RWPE1 (cell line): ENCODE measurements at regions not wholly inside any gene's neighbourhood (a gene's known extent, or its start where the extent isn't known, plus 50 kb on each side); places are given as distances from the start of the nearest gene placed in this dataset.

ENCODE experiments used
- CTCF ChIA-PET: fragments of 350-600 bp; sonication (Branson Sonifier 250); formaldehyde crosslinking; extraction: SDS; loops from one replicate; lab custom pipeline; 2021; lab: Yijun Ruan, JAX
- POLR2A ChIA-PET: fragments of 400-600 bp; formaldehyde crosslinking; extraction: SDS; loops from one replicate; lab custom pipeline; 2020; ENCODE audit warnings: antibody characterized with exemption; ENCODE audit not compliant: low non-redundant PET; lab: Yijun Ruan, JAX
- DNase-seq: peaks from one replicate; pipeline ENCODE4 v3.0.0; 2012; ENCODE audit warnings: low spot score
- H3K27ac ChIP-seq: fragments of 450-650 bp; 2 replicates; pipeline ENCODE4 v1.5.1; 2017
- TF ChIP-seq, protein P1 (sequence below): fragments of 450-650 bp; conservative IDR thresholded peaks from 2 replicates; pipeline ENCODE4 v1.5.1; 2017; ENCODE audit warnings: low read depth, mild to moderate bottlenecking

DNA sequence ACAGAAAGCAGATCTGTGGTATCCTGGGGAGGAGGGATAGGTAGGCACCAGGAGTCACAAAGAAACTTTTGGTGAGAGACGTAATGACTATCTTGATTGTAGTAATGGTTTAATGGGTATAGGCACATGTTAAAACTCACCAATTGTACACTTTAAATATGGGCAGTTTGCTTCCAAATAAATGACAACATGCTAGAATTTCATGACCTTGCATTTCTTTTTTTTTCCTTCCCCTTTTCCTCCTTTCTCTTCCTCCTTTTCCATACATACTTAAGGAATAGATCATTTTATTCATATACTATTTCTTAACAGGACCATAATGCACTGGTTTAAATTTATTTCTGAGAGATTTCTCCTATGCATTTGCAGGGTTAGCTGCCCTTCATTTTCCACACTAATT lies 341.8 kb downstream of the TMEM182 start:
- TF ChIP-seq, protein P1, sequence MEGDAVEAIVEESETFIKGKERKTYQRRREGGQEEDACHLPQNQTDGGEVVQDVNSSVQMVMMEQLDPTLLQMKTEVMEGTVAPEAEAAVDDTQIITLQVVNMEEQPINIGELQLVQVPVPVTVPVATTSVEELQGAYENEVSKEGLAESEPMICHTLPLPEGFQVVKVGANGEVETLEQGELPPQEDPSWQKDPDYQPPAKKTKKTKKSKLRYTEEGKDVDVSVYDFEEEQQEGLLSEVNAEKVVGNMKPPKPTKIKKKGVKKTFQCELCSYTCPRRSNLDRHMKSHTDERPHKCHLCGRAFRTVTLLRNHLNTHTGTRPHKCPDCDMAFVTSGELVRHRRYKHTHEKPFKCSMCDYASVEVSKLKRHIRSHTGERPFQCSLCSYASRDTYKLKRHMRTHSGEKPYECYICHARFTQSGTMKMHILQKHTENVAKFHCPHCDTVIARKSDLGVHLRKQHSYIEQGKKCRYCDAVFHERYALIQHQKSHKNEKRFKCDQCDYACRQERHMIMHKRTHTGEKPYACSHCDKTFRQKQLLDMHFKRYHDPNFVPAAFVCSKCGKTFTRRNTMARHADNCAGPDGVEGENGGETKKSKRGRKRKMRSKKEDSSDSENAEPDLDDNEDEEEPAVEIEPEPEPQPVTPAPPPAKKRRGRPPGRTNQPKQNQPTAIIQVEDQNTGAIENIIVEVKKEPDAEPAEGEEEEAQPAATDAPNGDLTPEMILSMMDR: no peak
- no peak overlapping the region for H3K27ac ChIP-seq
- POLR2A ChIA-PET: no interaction called here
- CTCF ChIA-PET: no interaction called here
- no peak for DNase-seq

DNA sequence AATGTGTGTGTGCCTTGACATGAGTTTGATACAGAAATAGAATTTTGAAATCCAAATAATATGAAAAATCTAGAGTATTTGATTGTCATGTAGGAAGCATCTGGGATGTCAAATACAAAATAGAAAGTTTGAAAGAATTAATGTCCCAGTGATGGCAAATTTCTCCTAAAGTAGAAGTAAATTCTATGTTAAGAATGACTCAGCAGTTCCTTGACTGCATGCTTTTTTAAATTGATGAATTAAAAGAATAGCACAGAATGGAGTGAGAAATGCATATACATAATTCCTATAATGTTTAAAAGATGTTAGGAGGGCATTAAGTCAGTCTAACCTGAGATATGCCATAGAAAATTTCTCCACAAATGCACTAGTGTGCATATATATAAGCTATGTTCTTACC lies 357.5 kb downstream of the TMEM182 start:
- no peak overlapping the region for H3K27ac ChIP-seq
- TF ChIP-seq, protein P1: no peak
- CTCF ChIA-PET: no interaction called here
- no peak for DNase-seq
- POLR2A ChIA-PET: no interaction called here

DNA sequence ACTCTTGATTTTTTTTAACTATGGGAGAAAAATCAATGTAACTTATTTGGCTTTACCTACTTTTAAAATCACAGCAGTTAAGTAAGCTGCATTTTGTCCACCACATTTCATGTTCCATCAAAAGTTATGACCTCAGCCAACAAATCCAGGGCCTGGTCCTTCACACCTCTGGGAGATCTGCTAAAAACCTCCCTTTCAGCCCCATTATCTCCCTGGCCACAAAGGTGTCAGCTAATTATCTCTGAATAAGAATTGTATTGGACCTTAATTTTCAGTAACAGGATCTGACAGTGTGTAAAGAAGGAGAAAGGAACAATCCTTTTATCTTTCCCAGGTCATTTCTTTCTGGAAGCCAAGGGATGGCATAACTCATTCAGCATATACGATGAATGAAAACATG lies 359.3 kb downstream of the TMEM182 start:
- no peak overlapping the region for H3K27ac ChIP-seq
- DNase-seq: no peak
- ChIA-PET CTCF (no interaction called here), POLR2A (no interaction called here)
- TF ChIP-seq, protein P1: no peak

DNA sequence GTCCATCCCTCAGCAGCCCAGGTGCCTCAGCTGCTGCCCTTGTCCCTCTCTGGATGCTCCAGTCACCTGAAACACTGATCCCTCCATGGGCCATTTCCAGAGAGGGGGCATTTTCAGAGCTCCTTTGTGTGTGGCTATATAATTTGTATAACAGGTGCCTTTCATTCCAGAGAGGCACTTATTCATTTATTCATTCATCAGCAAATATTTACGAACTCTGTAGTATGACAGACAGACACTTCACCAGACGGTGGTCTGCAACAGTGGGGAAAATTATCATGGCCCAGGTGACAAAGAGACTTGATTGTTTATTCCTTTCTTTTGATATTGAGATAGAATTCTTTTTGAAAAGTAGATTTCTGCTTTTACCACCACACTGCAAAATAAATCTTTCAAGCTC lies 361.7 kb downstream of the TMEM182 start:
- DNase-seq: no peak
- TF ChIP-seq, protein P1: no peak
- POLR2A ChIA-PET: no interaction called here
- H3K27ac ChIP-seq: no peak overlapping the region
- CTCF ChIA-PET: no interaction called here

DNA sequence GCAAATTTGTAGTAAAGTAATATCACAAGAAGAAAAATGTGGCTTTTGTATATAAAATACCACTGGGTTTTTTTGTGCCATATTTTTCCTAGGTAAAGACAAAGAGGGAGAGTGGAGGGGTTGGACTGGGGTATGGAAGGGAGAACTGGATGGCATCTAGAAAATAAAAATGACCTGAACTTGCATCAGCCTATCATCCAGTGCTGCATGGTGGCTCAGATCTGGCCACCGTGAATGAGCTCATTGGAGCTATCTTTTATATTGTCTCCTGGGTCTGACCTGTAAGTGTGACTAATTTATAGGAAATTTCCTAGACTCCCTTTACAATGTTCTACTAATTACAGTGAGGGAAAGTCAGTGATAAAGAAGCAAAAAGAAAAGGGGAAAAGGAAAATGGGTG lies 369.0 kb downstream of the TMEM182 start:
- POLR2A ChIA-PET: no interaction called here
- no peak for DNase-seq
- no peak overlapping the region for H3K27ac ChIP-seq
- TF ChIP-seq, protein P1: no peak
- CTCF ChIA-PET: no interaction called here

DNA sequence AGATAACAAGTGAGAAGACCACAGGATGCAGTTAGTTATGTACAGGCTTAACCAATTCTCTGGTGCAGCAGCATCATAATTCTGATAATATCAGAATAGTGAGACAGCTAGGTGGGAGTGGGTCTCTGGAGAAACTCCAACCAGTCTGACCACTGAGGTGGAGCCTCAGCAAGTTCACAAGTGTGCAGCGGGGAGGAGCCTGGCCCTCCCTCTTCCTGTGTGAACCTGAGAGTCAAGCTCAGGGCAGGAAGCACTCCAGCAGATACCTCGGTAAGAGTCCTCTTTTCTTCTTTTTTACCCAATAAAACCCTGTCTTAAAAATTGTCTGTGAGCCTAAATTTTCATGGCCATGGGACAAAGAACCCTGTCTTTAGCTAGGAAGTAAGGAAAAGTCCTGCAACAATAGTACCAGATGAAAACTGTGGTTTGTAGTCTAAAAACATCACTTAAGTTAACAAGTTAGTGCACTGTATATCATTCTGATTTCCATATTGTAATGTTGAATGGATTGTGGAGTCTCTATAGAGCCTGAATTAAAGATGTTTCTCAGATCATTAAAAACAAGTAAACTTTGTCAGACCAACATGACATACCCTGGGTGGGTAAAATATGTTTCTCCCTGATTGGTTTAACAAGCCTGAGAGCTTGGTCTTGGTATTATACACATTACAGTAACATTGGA lies 370.8 kb downstream of the TMEM182 start:
- TF ChIP-seq, protein P1: no peak
- CTCF ChIA-PET: no interaction called here
- POLR2A ChIA-PET: no interaction called here
- H3K27ac ChIP-seq: no peak overlapping the region
- DNase-seq: no peak

DNA sequence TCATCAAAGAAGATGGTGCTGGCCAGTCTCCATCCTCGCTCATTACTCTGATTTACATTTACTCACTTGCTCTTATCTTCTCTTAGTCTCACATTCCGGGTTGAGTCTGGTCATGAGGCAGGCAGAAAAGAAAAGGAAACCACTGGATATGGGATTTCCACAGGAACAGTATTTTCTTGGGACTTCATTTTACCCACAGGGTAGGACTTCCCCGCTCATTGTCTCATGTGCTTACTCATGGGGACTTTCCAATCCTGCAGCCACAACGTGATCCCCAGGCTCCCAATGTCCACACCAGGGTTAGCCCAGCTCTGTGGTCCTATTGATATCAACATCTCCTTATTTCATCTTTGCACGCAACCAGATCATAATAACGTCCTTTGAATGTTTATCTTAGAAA lies 373.8 kb downstream of the TMEM182 start:
- CTCF ChIA-PET: no interaction called here
- no peak for DNase-seq
- TF ChIP-seq, protein P1: no peak
- POLR2A ChIA-PET: no interaction called here
- H3K27ac ChIP-seq: no peak overlapping the region
